ENCODE measurements at regions not wholly inside any gene's neighbourhood (a gene's known extent, or its start where the extent isn't known, plus 50 kb on each side); places are given as distances from the start of the nearest gene placed in this dataset.
"Not testable (repeated sequence)": the region's sequence is repeated elsewhere in the genome, so short reads cannot be mapped to it uniquely, and the experiment has no call there.

DNA sequence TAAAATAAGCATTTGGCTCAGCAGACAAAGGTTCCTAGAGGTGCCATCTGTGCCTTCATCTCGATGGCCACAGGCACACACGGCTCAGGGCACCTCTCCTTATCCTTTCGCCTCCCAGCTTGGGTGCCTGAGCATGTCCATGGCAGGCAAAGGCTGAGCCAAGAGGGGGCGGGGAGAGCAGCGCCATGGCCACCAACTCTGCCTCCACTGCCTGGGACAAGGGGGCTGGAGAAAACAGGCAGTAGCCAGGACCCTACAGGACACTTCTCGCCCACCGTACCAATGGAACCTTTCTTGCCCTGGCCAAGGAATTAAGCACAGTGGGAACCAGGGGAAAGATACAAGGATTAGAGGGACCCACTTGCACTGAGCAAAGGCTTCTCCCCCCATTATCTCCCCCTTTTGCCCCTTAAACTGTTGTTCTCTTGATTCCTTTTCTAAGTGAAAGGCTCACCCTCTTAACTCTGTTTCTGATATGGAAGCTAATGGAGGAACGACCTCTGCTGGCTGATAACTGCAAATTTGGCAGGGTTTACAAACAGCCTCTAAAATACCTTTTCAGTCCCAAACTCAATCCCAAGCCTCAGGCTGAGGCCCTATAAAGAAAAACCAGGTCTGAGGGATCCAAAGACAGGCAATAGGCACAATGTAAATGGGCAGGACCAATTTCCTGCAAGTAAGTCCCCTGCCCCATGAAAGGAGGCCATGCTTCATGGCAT is 335.2 kb downstream of the ADAM29 start:
- ATAC-seq (no peak), DNase-seq (ENCODE audit: low spot score) (no peak)
- intact Hi-C loops (cut with DNase I): no loop called here

DNA sequence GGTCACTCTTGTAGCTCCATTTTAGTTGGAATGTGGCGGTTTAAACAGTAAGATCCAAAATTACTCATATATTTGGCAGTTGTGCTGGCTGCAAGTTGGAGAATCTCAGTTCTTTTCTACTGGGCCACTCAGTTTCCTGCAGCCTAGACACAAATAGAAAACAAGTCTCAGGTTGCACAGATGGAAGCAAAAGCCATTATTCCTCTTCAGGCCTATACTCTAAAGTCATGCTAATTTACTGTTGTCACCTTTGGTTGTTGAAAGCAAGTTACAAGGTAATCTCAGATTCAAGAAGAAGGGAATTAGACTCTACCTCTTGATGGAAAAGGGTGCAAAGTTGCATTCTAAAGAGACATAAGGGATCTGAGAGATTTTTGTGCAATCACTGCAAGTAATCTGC is 345.4 kb downstream of the ADAM29 start:
- intact Hi-C loops (cut with DNase I): no loop called here
- no peak for ATAC-seq

DNA sequence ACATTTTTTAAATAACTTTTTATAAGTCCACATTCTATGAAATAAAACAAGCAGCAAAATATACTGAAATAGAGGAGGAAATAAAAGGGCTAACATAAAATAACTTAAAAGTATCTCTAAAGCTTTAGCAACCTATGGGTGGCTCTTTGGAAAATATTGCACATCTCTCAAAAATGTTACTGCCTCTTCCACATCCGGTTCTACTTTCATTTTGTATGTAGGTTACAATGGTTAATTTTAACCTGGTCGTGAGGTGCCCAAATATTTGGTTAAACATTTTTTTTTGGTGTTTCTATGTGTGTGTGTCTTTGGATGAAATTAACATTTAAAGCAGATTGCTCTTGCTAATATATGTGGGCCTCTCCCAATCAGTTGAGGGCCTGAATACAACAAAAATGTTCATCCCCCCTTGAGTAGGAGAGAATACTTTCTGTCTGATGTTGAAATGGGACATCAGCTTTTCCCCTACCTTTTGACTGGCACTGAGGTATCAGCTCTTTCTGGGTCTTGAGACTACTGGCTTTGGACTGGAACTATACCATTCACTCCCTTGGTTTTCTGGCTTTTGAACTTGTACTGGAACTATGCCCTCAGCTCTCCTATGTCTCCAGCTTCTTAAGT is 353.0 kb downstream of the ADAM29 start:
- no peak for DNase-seq (ENCODE audit: low spot score)
- ATAC-seq: no peak
- intact Hi-C loops (cut with DNase I): no loop called here

More for the DNA sequence above, 345.4 kb downstream of the ADAM29 start:
- no peak for DNase-seq (ENCODE audit: low spot score)

DNA sequence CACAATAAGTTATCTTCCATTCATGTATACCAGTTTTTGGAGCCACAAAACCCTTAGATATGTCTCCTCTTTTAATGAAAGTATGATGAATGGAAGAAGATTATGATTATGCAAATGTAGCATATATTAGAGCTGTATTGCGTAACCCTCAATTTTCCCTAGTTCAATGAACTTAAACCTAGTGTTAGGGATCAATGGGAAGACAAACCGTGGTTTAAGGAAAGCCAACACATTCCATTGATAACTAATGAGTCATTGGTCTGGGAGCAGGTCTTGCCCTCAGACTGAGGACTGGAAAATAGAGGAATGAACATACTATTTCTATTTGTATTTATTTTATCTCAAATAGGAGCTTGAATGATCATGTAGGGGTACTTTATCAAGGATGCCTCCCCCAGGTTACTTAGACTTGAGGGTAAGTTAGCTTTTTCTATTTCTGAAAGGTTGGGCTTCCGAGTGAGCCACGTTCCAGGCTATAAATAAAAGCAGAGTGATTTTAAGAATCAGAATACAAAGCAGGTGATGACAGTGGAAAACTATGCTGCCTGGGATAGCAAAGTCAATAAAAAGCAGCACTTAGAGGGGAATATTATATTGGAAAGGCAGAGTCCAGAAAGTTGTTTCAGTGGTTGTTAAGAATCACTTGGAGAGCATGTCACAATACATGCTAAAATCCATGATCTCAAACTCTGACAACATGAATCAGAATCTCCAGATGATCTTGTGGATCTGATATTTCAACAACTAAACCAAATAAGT is 356.0 kb downstream of the ADAM29 start:
- ATAC-seq: no peak
- no peak for DNase-seq (ENCODE audit: low spot score)
- intact Hi-C loops (cut with DNase I): no loop called here

DNA sequence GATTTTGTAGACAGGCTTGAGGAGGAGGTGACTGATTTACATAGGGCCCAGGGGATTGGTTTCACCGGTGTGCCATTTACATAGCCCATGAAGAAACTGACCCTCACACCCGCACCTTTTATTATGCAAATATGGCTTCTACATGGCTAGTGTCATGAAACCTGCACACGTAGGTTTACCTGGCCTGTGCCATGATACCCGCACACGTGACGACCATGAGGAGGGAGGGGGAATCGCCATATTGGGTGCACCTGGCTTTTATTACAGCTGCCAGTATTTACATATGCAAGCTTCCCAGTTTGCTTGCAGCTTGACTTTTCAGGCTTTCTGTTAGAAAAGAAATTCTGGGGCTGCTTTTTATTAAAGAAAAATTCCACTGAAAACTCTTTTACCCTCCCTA is 359.7 kb downstream of the ADAM29 start:
- ATAC-seq: no peak
- DNase-seq (ENCODE audit: low spot score): no peak
- intact Hi-C loops (cut with DNase I): no loop called here

DNA sequence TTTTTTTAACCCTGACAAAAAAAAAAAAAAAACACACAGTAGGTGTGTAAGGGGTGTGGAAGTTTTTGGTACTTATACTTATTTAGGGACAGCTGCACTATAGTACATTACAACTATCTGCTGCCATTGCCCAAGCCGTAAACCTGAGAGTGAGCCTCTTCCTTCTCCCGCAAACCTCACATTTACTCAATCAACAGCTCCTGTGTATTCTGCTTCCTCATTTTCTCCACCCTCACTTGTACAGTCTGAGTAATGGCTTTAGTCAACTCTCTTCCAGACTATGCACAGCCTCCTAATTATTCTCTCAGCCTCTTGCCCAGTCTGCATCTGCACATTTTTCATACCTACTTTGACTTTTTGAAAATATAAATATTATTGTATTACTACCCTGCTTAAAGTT is 362.0 kb downstream of the ADAM29 start:
- DNase-seq (ENCODE audit: low spot score): no peak
- ATAC-seq: no peak
- intact Hi-C loops (cut with DNase I): no loop called here

DNA sequence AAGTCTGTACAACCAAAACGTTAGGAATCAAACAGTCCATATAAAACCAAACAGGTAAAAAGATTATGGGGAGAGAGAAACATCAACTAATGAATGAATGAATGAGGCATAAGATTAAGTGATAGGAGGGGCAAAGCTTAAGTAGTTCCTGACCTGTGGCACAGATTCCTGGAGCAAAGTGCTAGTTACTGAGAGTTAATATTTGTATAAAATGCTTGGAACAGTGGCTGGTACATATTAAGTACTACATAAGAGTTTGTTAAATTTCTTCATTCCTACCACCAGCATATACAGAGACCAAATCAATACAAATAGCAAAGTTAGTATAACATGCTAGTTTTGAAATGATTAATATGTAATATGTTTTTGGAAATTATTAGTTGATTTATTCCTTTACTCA is 363.7 kb downstream of the ADAM29 start:
- no peak for DNase-seq (ENCODE audit: low spot score)
- intact Hi-C loops (cut with DNase I): no loop called here
- no peak for ATAC-seq

DNA sequence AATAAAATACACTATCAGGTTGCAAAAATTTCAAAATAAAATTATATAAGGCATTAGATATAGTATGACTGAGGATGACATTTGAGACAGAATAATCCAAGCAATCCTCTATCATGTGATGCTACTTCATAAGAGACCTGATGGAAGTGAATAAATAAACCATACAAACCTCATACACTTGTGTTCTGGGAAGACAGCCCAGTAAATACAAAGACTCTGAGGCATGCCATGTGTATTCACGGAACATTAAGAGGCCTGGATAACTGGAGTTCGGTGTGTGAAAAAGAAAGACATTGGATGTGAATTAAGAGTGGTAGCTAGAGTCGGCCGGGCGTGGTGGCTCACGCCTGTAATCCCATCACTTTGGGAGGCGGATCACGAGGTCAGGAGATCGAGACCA is 364.2 kb downstream of the ADAM29 start:
- no peak for DNase-seq (ENCODE audit: low spot score)
- intact Hi-C loops (cut with DNase I): no loop called here
- no peak for ATAC-seq

DNA sequence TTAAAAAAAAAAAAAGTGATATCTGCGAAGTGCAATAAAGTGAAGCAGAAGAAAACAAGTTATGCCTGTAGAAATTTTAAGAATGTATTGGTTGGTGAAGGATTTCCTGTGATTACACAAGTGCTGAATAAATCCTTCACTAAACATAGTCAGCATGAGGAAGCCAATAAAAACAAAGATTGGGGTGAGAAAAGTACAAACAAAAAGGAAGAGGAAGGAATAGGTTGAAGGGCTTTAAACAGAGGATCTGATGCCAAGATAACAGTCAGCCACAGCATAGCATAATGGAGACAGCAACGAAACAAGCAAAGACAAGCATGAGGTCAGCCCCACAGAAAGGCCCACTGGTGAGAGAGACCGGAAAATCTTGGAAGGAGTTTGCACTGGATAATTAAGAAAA is 372.2 kb downstream of the ADAM29 start:
- intact Hi-C loops (cut with DNase I): no loop called here
- ATAC-seq (no peak), DNase-seq (ENCODE audit: low spot score) (no peak)

DNA sequence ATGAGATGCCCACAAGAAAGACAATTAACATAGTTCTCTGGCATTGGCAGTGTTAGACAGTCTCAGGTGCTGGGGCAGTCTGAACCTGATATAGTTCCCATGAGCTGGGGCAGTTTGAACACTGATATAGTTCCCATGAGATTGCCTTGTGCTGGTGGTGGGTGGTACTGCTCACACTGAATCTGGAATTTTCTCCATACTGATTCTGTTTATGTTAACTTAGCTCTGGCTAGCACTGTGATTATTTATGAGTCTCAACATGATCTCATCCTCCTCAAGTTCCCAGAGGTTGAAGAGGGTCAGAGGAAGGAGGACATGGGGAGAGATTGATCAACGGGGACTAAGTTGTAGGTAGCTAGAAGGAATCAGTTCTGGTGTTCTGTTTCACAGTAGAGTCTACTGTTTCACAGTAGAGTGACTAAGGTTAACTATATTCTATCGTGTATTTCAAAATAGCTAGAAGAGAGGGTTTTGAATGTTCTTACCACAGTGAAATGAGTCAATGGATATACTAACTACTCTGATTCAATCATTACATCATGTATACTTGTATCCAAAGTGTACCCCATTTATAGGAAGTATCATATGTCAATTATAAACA is 379.9 kb downstream of the ADAM29 start:
- intact Hi-C loops (cut with DNase I): no loop called here
- DNase-seq (ENCODE audit: low spot score) (no peak), ATAC-seq (no peak)

DNA sequence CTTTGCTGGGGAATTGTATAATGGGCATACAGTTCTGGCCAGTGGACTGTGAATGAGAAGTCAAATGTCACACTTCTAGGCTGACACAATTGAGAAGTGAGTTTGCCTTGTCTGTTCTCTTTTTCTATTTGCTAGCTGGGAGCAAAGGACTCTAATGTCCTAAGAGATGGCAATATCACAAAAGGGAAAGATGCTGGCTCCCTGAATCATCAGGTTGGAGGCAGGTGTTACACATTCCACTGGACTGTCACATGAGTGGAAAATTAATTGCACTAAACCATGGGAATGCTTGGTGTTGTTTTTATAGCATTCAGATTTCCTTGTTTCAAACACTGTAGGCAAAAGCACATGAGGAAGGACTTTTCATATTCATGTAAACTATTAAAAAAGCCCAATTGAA is 388.3 kb downstream of the ADAM29 start:
- intact Hi-C loops (cut with DNase I): no loop called here
- DNase-seq (ENCODE audit: low spot score): no peak
- ATAC-seq: no peak

DNA sequence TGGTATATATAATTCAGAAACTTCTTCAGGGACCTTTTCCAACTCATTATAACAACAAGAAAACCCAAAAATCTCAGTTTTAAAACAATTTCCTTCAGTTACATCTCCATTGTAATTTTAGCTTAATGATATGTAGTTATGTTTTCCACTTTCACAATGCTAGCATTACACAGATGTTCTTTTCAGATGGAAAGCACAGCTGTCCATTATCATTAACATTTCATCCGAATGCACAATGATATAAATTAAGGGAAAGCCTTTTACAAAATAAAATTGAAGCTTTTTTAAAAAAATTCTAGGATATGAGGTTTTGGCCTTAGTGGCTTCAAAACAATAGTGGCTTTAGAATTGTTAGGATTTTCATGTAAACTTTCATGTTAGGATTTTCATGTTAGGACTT is 389.2 kb downstream of the ADAM29 start:
- intact Hi-C loops (cut with DNase I): no loop called here
- ATAC-seq (no peak), DNase-seq (ENCODE audit: low spot score) (no peak)

DNA sequence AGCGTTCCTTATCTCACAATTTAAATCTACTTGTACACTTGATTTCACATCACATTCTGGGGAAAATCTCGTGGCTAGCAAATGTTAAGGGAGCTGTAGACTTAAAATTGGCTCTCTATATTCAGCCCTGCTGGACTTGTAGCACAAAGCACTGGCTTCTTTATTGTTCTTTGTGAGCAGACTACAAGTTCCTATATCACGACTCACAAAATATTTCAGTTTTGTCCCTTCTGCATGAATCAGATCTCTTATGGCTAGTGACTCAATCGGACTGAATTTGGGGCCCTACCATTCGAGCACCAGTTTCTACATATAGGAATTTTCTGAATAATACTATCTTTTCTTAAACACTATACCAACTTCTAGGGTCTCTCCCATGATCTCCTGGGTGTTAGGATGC is 390.1 kb downstream of the ADAM29 start:
- no peak for ATAC-seq

DNA sequence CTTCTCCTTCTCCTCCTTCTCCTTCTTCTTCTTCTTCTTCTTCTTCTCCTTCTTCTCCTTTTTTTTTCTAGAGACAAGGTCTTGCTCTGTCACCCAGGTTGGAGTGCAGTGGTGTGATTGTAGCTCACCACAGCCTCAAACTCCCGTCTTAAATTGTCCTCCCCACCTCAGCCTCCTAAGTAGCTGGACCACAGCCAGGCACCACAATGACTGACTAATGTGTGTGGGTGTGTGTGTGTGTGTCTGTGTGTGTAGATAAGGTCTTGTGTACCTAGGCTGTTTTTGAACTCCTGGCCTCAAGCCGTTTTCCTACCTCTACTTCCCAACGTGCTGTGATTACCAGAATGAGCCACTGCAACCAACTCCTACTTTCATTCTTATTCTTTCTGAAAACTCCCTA is 390.9 kb downstream of the ADAM29 start:
- intact Hi-C loops (cut with DNase I): no loop called here
- ATAC-seq (no peak), DNase-seq (ENCODE audit: low spot score) (no peak)

More for the DNA sequence above, 390.1 kb downstream of the ADAM29 start:
- DNase-seq (ENCODE audit: low spot score): no peak
- intact Hi-C loops (cut with DNase I): no loop called here

DNA sequence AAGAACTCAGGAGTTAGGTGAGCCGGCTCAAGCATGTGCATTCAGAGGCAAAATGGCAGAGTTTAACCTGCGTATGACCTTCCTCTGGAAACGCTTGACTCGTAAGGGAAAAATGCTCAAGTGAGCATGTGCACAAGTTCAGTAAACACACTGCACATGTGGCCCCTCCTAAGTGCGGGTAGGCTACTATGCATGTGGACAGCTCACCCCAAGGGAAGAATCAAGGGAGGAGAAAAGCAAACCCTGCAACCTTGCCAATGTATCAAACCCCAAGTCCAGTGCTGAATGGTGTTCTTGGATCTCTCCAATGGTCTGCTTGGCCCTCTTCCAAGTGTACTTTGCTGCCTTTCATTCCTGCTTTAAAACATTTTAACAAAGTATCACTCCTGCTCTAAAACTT is 407.1 kb downstream of the ADAM29 start:
- no peak for DNase-seq (ENCODE audit: low spot score)

DNA sequence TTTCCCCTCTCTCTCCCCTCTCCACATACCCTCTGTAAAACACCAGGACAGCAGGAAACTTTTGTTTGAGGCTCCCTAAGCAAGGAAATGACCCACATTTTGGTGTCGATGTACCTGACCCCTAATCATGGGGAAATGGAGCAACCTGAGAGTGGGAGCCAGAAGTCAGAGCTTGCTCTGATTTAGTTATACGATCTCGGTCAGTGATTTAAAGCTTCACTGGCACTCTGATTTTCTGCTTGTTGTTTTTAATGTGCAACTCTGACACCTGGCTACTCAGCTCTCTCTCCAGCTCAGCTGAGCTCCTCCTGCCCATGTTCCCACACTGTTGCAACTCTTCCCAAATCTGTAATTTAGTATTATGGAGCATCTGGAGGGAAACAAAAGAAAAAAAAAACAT is 408.6 kb downstream of the ADAM29 start:
- ATAC-seq (no peak), DNase-seq (ENCODE audit: low spot score) (no peak)
- intact Hi-C loops (cut with DNase I): no loop called here

More for the DNA sequence above, 407.1 kb downstream of the ADAM29 start:
- intact Hi-C loops (cut with DNase I): no loop called here
- ATAC-seq: peak; percentile 80

DNA sequence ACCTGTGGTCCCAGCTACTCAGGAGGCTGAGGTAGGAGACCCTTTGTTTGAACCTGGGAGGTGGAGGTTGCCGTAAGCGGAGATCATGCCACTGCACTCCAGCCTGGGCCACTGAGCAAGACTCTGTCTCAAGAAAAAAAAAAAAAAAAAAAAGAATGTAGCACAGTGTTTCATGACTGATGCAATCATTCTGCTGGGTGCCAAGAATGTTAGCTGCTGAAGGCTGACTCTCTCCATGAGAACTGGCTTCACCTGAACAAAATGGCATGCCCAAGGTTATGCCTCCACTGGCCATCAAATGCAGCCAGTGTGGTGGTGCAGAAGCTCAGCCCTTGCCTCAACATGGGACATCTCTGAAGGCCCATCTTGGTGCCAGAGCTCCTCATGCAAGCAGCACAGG is 412.1 kb downstream of the ADAM29 start:
- no peak for ATAC-seq
- no peak for DNase-seq (ENCODE audit: low spot score)
- intact Hi-C loops (cut with DNase I): no loop called here

DNA sequence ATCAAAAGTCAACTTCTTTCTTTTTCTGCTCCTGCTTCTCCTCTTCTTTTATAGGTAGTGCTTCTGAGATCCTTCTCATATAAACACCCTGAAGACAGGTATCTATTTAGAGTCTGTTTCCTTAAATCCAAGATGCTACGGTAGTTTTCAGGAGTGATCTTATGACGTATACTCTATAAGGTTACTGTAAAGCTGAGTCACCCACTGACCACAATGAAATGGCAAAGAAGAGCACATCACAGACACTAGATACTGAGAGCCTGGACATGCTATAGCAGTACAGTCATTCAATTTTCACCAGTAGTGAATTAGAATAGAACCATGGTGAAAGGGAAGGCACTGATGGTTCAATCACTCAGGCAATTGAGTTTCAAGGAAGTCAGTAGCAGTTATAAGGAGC is 412.5 kb downstream of the ADAM29 start:
- ATAC-seq (no peak), DNase-seq (ENCODE audit: low spot score) (no peak)
- intact Hi-C loops (cut with DNase I): no loop called here

DNA sequence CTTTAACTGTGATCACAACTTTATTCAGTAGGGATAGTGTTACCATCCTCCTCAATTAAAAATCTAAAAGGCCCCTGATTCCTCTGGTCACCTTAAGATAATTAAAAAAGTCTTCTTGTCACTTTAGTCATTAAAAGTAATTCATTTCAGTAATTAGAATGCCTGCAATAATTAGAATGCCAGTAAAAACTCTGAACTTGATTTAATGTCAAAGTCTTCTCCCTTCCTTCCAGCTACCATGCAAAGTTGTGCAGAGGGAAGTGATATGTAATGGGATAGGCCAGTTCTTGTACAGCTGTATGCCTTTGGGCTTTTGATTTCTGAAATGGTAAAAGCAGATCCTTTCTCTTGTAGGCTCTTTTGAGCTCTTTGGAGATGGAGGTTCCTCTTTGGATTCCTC is 417.2 kb downstream of the ADAM29 start:
- intact Hi-C loops (cut with DNase I): no loop called here
- ATAC-seq: no peak

DNA sequence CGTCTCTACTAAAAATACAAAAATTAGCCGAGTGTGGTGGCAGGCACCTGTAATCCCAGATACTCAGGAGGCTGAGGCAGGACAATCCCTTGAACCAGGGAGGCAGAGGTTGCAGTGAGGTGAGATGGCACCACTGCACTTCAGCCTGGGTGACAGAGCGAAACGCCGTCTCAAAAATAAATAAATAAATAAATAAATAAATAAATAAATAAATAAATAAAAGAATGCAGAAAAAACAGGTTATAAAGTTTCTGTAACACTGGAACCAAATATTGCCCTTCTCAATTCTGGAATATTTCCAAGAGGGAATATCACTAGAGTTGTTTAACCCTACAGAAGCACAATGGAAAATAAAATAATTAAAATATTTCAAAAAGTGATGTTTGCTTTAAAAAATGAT is 418.4 kb downstream of the ADAM29 start:
- ATAC-seq; DNase-seq (ENCODE audit: low spot score); intact Hi-C loops (cut with DNase I): not testable (repeated sequence)

More for the DNA sequence above, 417.2 kb downstream of the ADAM29 start:
- no peak for DNase-seq (ENCODE audit: low spot score)
